Esophagus muscularis mucosa (tissue), 4 donors: ENCODE measurements at regions not wholly inside any gene's neighbourhood (a gene's known extent, or its start where the extent isn't known, plus 50 kb on each side); places are given as distances from the start of the nearest gene placed in this dataset.

Experiments
- DNase-seq: peaks from one replicate; pipeline ENCODE4 v3.0.0-alpha.2; 2017; ENCODE audit errors: extremely low spot score
- H3K27ac ChIP-seq, 4 donors: fragments of 200-600 bp; sonication (generic); replicated peaks in 1 of 4; 1 replicate in 3 of 4; 2 replicates in 1 of 4; pipeline ENCODE4 v1.5.1; 2016 to 2019; ENCODE audit warnings: mild to moderate bottlenecking in 1 of 4
- H3K27me3 ChIP-seq, 4 donors: fragments of 200-600 bp; sonication (generic); one replicate each; pipeline versions ENCODE4 v1.5.1 to v1.6.0; 2016 to 2019
- H3K36me3 ChIP-seq, 4 donors: fragments of 200-600 bp; sonication (generic); one replicate each; pipeline ENCODE4 v1.5.1; 2016 to 2019
- H3K4me1 ChIP-seq, 4 donors: fragments of 200-600 bp; sonication (generic); one replicate each; pipeline ENCODE4 v1.5.1; 2016 to 2019
- H3K4me3 ChIP-seq, 4 donors: fragments of 200-600 bp; sonication (generic); 1 replicate in 2 of 4; 2 replicates in 2 of 4; pipeline ENCODE4 v1.5.1; 2016 to 2019; ENCODE audit warnings: mild to moderate bottlenecking in 4 of 4, moderate library complexity in 1 of 4
- H3K9me3 ChIP-seq, 4 donors: fragments of 200-600 bp; sonication (generic); 1 replicate in 3 of 4; 2 replicates in 1 of 4; pipeline ENCODE4 v1.5.1; 2016 to 2019
- EP300 ChIP-seq: sonication (generic); formaldehyde crosslinking; IDR thresholded peaks from one replicate; pipeline ENCODE4 v1.6.1; 2017; ENCODE audit warnings: antibody characterized with exemption
- POLR2A ChIP-seq: fragments of 450-650 bp; IDR thresholded peaks from one replicate; pipeline ENCODE4 v1.6.1; 2017; ENCODE audit warnings: antibody characterized with exemption, moderate library complexity, mild to moderate bottlenecking, low read depth
- POLR2AphosphoS5 ChIP-seq, 2 donors: sonication (generic); formaldehyde crosslinking; IDR thresholded peaks; one replicate each; pipeline ENCODE4 v1.6.1; 2017; ENCODE audit warnings: antibody characterized with exemption in 2 of 2
- WGBS: methylation state at CpG from one replicate; pipeline ENCODE4 v1.1.5; 2018; 5-methylcytosine and 5-hydroxymethylcytosine counted together
- intact Hi-C: fragments of 100-400 bp; cut with DNase I; formaldehyde crosslinking; loops from one replicate; pipeline ENCODE4 v1.15.1; 2023
- TF ChIP-seq, protein P1 (sequence below), 3 experiments: fragments of 200-600 bp in 2 of 3; fragments of 450-650 bp in 1 of 3; sonication (generic) in 2 of 3; IDR thresholded peaks; one replicate each; pipeline ENCODE4 v1.5.1; 2017 to 2019; ENCODE audit warnings: antibody characterized with exemption in 3 of 3, mild to moderate bottlenecking in 2 of 3, moderate library complexity in 1 of 3

DNA sequence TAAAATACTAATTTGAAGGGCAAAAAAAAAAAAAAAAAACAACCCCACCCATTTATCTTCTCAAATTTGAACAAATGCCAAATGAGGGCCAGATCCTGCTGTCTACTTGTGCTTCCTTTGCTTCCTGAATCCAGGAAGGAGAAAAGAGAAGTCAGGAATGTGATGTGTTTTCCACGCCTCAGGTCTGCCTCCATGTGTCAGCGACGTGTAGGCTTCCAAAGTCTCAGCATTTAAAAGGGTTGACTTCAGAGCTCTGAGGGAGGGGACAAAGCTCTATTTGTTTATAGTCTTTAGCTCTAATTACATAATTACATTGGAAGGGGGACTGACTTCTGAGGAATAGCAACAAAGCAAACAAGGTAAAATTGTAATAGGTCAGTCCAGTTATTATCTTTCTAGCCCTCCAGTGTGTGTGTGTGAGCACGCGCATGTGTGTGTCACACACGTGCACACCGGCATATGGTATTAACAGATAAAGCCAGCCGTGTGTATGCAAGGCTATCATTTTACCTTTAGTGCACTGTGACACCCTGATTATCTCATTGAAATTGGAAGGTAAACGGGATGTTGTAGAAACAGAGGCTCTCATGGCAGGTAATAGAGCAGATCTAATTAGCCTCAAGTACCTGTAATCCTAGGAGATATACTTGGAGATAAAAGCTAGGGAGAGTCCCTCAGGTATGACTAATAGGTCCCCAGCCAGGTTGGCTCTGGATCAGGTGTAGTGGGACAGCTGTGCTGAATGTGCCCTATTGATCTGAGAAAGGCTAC lies 911.4 kb upstream of the ZEB2 start:
- H3K9me3 ChIP-seq: no peaks in the 10 kb centered on the region
- no peak for DNase-seq
- no peaks in the 10 kb centered on the region for H3K27me3 ChIP-seq
- TF ChIP-seq, protein P1, sequence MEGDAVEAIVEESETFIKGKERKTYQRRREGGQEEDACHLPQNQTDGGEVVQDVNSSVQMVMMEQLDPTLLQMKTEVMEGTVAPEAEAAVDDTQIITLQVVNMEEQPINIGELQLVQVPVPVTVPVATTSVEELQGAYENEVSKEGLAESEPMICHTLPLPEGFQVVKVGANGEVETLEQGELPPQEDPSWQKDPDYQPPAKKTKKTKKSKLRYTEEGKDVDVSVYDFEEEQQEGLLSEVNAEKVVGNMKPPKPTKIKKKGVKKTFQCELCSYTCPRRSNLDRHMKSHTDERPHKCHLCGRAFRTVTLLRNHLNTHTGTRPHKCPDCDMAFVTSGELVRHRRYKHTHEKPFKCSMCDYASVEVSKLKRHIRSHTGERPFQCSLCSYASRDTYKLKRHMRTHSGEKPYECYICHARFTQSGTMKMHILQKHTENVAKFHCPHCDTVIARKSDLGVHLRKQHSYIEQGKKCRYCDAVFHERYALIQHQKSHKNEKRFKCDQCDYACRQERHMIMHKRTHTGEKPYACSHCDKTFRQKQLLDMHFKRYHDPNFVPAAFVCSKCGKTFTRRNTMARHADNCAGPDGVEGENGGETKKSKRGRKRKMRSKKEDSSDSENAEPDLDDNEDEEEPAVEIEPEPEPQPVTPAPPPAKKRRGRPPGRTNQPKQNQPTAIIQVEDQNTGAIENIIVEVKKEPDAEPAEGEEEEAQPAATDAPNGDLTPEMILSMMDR (IDR thresholded peaks at IDR 0.05): no peak
- TF ChIP-seq EP300 (no peak), POLR2A (no peak), POLR2AphosphoS5 (IDR thresholded peaks at IDR 0.05) (no peak)
- WGBS: 84% methylated on average over 9 of the region's 9 CpGs
- H3K27ac ChIP-seq: no peak overlapping the region
- H3K4me1 ChIP-seq: no peaks in the 10 kb centered on the region
- intact Hi-C loops: no loop called here
- no peak overlapping the region for H3K4me3 ChIP-seq
- H3K36me3 ChIP-seq: no peaks in the 10 kb centered on the region

DNA sequence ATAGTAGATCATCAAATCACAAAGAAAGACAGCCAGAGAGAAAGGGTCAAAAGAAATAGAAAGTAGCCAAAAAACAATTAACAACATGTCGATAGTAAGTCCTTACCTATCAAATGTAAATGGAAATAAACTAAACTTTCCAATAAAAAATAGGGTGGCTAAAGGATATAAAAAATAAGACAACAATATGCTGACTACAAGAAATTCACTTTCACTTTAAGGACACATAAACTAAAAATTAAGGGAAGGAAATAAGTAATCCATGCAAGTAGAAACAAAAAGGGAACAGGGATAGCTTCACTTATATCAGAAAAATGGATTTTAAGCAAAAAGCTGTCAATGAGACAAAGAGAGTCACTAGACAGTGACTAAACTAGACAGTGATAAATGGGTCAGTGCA lies 903.9 kb upstream of the ZEB2 start:
- TF ChIP-seq EP300: no peak
- no peak for TF ChIP-seq POLR2A
- TF ChIP-seq, protein P1 (IDR thresholded peaks at IDR 0.05): no peak
- TF ChIP-seq POLR2AphosphoS5 (IDR thresholded peaks at IDR 0.05): no peak
- Histone ChIP-seq H3K27ac (no peak overlapping the region), H3K4me1 (no peaks in the 10 kb centered on the region), H3K9me3 (peaks cover 0 to 22% (median 9%) of the 10 kb centered on the region in 4 donors), H3K36me3 (no peaks in the 10 kb centered on the region), H3K27me3 (no peaks in the 10 kb centered on the region), H3K4me3 (no peak overlapping the region)
- no peak for DNase-seq
- intact Hi-C loops: no loop called here
- WGBS: 91% methylated on average over 1 of the region's 1 CpG

DNA sequence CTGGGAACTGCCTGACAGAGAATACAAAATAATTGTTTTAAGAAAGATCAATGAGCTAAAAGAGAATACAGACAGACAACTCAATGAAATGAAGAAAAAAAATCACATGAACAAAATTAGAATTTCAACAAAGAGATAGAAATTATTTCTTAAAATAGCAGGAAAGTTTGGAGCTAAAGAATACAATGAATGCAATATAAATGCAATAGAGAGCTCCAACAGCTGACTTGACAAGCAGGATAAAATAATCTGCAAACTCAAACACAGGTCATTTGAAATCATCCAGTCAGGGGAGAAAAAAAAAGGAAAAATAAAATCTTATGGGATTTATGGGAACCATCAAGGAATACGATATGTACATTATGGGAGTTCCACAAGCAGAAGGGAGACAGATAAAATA lies 902.7 kb upstream of the ZEB2 start:
- WGBS: 89% methylated on average over 1 of the region's 1 CpG
- TF ChIP-seq EP300 (no peak), POLR2A (no peak), POLR2AphosphoS5 (IDR thresholded peaks at IDR 0.05) (no peak)
- TF ChIP-seq, protein P1 (IDR thresholded peaks at IDR 0.05): no peak

DNA sequence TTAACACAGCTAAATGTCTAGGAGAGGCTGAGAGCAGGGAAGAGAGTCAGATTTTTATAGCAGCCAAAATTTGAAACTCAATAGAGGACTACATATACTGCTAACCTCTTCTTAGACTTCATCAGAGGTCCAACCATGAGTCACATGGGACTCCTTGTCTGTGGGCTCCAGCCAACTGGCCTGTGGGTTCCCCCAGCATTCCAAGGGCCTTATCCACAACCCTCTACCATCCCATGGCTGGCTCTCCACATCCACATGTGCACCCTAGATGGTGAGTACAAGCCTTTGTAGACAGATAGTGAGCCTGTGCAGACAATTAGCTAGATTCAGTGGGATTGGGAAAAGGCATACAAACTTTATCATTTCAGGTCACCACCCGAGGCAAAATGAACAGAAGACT lies 901.9 kb upstream of the ZEB2 start:
- H3K36me3 ChIP-seq: no peaks in the 10 kb centered on the region
- intact Hi-C loops: no loop called here
- no peak overlapping the region for H3K4me3 ChIP-seq
- no peak for DNase-seq
- no peaks in the 10 kb centered on the region for H3K4me1 ChIP-seq
- H3K27me3 ChIP-seq: no peaks in the 10 kb centered on the region
- WGBS: 87% methylated on average over 1 of the region's 1 CpG
- no peak overlapping the region for H3K27ac ChIP-seq
- TF ChIP-seq POLR2AphosphoS5 (IDR thresholded peaks at IDR 0.05) (no peak), POLR2A (no peak)
- TF ChIP-seq, protein P1 (IDR thresholded peaks at IDR 0.05): no peak
- H3K9me3 ChIP-seq: peaks cover 0 to 22% (median 9%) of the 10 kb centered on the region in 4 donors

More for the DNA sequence above, 902.7 kb upstream of the ZEB2 start:
- no peak for DNase-seq
- Histone ChIP-seq H3K27ac (no peak overlapping the region), H3K36me3 (no peaks in the 10 kb centered on the region), H3K4me1 (no peaks in the 10 kb centered on the region), H3K9me3 (peaks cover 0 to 22% (median 9%) of the 10 kb centered on the region in 4 donors), H3K4me3 (no peak overlapping the region), H3K27me3 (no peaks in the 10 kb centered on the region)
- intact Hi-C loops: no loop called here

DNA sequence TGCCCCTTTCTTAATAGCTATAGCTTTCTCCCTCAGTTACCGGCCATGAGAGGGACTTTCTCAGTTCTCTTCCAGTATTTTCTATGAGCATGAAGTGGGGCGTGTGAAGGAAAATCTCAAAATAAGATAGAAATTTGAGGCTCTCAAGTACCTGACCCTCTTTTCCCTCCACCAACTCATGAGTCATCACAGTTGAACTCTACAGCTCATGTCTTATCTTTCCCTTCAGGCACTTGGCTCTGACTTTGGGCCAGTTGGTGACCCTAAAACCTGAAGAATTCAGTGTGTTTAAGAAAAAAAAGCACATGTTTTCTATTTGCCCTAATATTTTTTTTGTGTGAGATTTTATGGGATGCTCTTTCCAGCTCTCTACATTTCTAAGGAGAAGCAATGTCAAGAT lies 896.7 kb upstream of the ZEB2 start:
- no peak for DNase-seq
- Histone ChIP-seq H3K27me3 (no peaks in the 10 kb centered on the region), H3K9me3 (peaks cover 0 to 5% (median 2%) of the 10 kb centered on the region in 4 donors), H3K4me3 (no peak overlapping the region), H3K4me1 (no peaks in the 10 kb centered on the region), H3K36me3 (no peaks in the 10 kb centered on the region), H3K27ac (no peak overlapping the region)
- WGBS: 95% methylated on average over 2 of the region's 2 CpGs
- TF ChIP-seq EP300 (no peak), POLR2A (no peak), POLR2AphosphoS5 (IDR thresholded peaks at IDR 0.05) (no peak)
- TF ChIP-seq, protein P1 (IDR thresholded peaks at IDR 0.05): no peak
- intact Hi-C loops: no loop called here
